ENCODE measurements at regions not wholly inside any gene's neighbourhood (a gene's known extent, or its start where the extent isn't known, plus 50 kb on each side); places are given as distances from the start of the nearest gene placed in this dataset.

- H3K4me3 ChIP-seq (ENCODE audit: low read depth, low read length) = no peak overlapping the region
- no peak for TF ChIP-seq CTCF (IDR thresholded peaks at IDR 0.05; ENCODE audit: low read depth, low read length, missing control alignments)
- no peak for DNase-seq (ENCODE audit: low read depth)
These were observed 185.4 kb upstream of the SMARCA2 start for GRCh38 chr9:1829719-1830118.

GRCh38 chr9:1832960-1833359 is 182.2 kb upstream of the SMARCA2 start:
- no peak overlapping the region for H3K4me3 ChIP-seq (ENCODE audit: low read depth, low read length)
- DNase-seq (ENCODE audit: low read depth) = no peak
- no peak for TF ChIP-seq CTCF (IDR thresholded peaks at IDR 0.05; ENCODE audit: low read depth, low read length, missing control alignments)

- no peak overlapping the region for H3K4me3 ChIP-seq (ENCODE audit: low read depth, low read length)
- peak; percentile 84 for TF ChIP-seq CTCF (IDR thresholded peaks at IDR 0.05; ENCODE audit: low read depth, low read length, missing control alignments)
- DNase-seq (ENCODE audit: low read depth) = peak; percentile 29
These were observed 177.6 kb upstream of the SMARCA2 start for GRCh38 chr9:1837453-1838084.

- no peak for DNase-seq (ENCODE audit: low read depth)
- no peak for TF ChIP-seq CTCF (IDR thresholded peaks at IDR 0.05; ENCODE audit: low read depth, low read length, missing control alignments)
- no peak overlapping the region for H3K4me3 ChIP-seq (ENCODE audit: low read depth, low read length)
These were observed 175.2 kb upstream of the SMARCA2 start for GRCh38 chr9:1839909-1840308.

- TF ChIP-seq CTCF (IDR thresholded peaks at IDR 0.05; ENCODE audit: low read depth, low read length, missing control alignments) = no peak
These were observed 169.7 kb upstream of the SMARCA2 start for GRCh38 chr9:1845425-1845824.

GRCh38 chr9:1855726-1856125 is 159.4 kb upstream of the SMARCA2 start:
- DNase-seq (ENCODE audit: low read depth) = no peak
- no peak overlapping the region for H3K4me3 ChIP-seq (ENCODE audit: low read depth, low read length)
- TF ChIP-seq CTCF (IDR thresholded peaks at IDR 0.05; ENCODE audit: low read depth, low read length, missing control alignments) = no peak

More at GRCh38 chr9:1845425-1845824, 169.7 kb upstream of the SMARCA2 start:
- H3K4me3 ChIP-seq (ENCODE audit: low read depth, low read length) = no peak overlapping the region
- DNase-seq (ENCODE audit: low read depth) = no peak

- TF ChIP-seq CTCF (IDR thresholded peaks at IDR 0.05; ENCODE audit: low read depth, low read length, missing control alignments) = no peak
These were observed 157.3 kb upstream of the SMARCA2 start for GRCh38 chr9:1857808-1858207.

More at GRCh38 chr9:1857808-1858207, 157.3 kb upstream of the SMARCA2 start:
- no peak overlapping the region for H3K4me3 ChIP-seq (ENCODE audit: low read depth, low read length)
- DNase-seq (ENCODE audit: low read depth) = no peak

Measured in GM12864 (cell line).